Karpas-422 (cell line): ENCODE measurements at regions not wholly inside any gene's neighbourhood (a gene's known extent, or its start where the extent isn't known, plus 50 kb on each side); places are given as distances from the start of the nearest gene placed in this dataset.

Experiments used
- DNase-seq: peaks from one replicate; pipeline ENCODE4 v3.0.0-alpha.2; 2015
- H2AFZ ChIP-seq: fragments of 200-600 bp; sonication (generic); 2 replicates; pipeline ENCODE4 v1.6.1; 2014; ENCODE audit warnings: antibody characterized with exemption, low read length, mixed read lengths
- H3K27ac ChIP-seq: fragments of 200-600 bp; sonication (generic); 2 replicates; pipeline ENCODE4 v1.5.1; 2014; ENCODE audit warnings: mild to moderate bottlenecking, low read length, moderate library complexity
- H3K27me3 ChIP-seq: fragments of 200-600 bp; sonication (generic); 2 replicates; pipeline ENCODE4 v1.6.1; 2014; ENCODE audit warnings: low read length, mixed read lengths
- H3K36me3 ChIP-seq: fragments of 200-600 bp; sonication (generic); 2 replicates; pipeline ENCODE4 v1.6.1; 2014; ENCODE audit warnings: low read length, mixed read lengths; ENCODE audit not compliant: insufficient read depth
- H3K4me1 ChIP-seq: fragments of 200-600 bp; sonication (generic); 2 replicates; pipeline ENCODE4 v1.6.1; 2014; ENCODE audit warnings: mild to moderate bottlenecking, low read length, mixed read lengths
- H3K4me2 ChIP-seq: fragments of 200-600 bp; sonication (generic); 2 replicates; pipeline ENCODE4 v1.6.1; 2014; ENCODE audit warnings: low read length, low read depth, mild to moderate bottlenecking; ENCODE audit not compliant: poor library complexity, severe bottlenecking
- H3K4me3 ChIP-seq: fragments of 200-600 bp; sonication (generic); 2 replicates; pipeline ENCODE4 v1.5.1; 2014; ENCODE audit warnings: mild to moderate bottlenecking, antibody characterized with exemption, low read length, mixed read lengths
- H3K79me2 ChIP-seq: fragments of 200-600 bp; sonication (generic); 2 replicates; pipeline ENCODE4 v1.6.1; 2014; ENCODE audit warnings: mild to moderate bottlenecking, low read length, mixed read lengths
- H3K9ac ChIP-seq: fragments of 200-600 bp; sonication (generic); 2 replicates; pipeline ENCODE4 v1.6.0; 2014; ENCODE audit warnings: low read length
- H3K9me2 ChIP-seq: fragments of 200-600 bp; sonication (generic), shearing (Covaris generic); replicated peaks from 2 replicates; pipeline ENCODE4 v1.6.0; 2014; ENCODE audit warnings: mild to moderate bottlenecking, low read length, moderate library complexity; ENCODE audit not compliant: insufficient read depth
- H3K9me3 ChIP-seq: fragments of 300-700, 200-600 bp; sonication (generic); 2 replicates; pipeline ENCODE4 v1.6.1; 2014; ENCODE audit warnings: low read length, mixed read lengths
- H4K20me1 ChIP-seq: fragments of 200-600 bp; sonication (generic); 2 replicates; pipeline ENCODE4 v1.6.1; 2014; ENCODE audit warnings: mild to moderate bottlenecking, antibody characterized with exemption, low read length, low read depth; ENCODE audit not compliant: insufficient read depth

DNA sequence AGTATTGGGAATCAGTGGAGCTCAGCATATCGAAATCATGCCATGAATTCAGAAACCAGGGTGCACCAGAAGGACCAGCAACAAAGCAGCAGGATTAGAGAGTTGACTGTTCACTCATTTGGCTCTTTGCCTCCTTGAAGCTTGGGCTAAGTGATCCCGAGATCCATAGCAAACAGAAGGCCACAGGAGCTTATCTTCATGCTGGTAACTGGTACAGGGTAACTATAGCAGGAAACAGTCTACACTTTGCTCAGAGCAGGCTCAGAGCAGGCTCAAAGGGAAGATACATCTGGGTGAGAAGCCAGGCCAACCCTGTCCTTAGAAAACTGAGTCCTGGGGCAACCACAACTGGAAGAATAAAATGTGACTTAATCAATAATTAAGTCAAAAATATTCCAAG is 111.1 kb downstream of the GRIN2B start:
- H3K79me2 ChIP-seq: no peaks in the 10 kb centered on the region
- no peaks in the 10 kb centered on the region for H3K36me3 ChIP-seq
- H3K9me2 ChIP-seq: no peaks in the 10 kb centered on the region
- H3K27me3 ChIP-seq: no peaks in the 10 kb centered on the region
- no peak overlapping the region for H3K9ac ChIP-seq
- no peak overlapping the region for H2AFZ ChIP-seq
- H3K4me2 ChIP-seq: no peak overlapping the region
- no peaks in the 10 kb centered on the region for H4K20me1 ChIP-seq
- no peak overlapping the region for H3K27ac ChIP-seq
- H3K4me1 ChIP-seq: no peaks in the 10 kb centered on the region
- DNase-seq: no peak
- no peaks in the 10 kb centered on the region for H3K9me3 ChIP-seq
- H3K4me3 ChIP-seq: no peak overlapping the region

DNA sequence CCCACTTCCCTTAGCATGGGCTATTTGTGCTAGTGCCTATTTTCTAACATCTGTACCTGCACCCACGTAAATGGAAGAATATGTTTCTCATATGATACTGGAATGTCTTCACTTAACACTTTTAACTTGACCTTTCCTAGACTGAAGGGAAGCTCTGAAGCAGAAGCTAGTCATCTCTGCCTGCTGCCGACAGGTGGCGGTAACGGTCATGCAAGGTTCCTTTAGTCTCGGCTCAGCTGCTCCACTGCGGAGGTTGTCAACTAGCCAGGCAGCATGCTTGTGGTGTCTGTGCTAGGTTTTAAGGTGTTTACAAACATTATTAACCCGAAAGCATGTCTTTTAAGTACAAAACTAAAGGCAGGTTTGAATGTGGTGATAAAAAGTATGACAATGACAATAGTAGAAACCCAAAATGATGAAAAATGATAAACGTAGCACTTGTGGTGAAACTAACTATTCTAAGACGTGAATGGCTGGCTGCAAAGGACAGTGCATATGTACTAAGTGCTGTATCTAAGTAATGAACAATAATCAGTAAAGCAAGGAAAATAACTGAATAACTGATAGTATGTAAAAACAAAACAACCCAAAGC is 117.2 kb downstream of the GRIN2B start:
- no peaks in the 10 kb centered on the region for H3K27me3 ChIP-seq
- no peak overlapping the region for H3K4me3 ChIP-seq
- H3K9me2 ChIP-seq: no peaks in the 10 kb centered on the region
- H2AFZ ChIP-seq: no peak overlapping the region
- no peaks in the 10 kb centered on the region for H4K20me1 ChIP-seq
- no peak overlapping the region for H3K4me2 ChIP-seq
- H3K9ac ChIP-seq: no peak overlapping the region
- peak; percentile 90 for DNase-seq
- peaks cover 7% of the 10 kb centered on the region for H3K4me1 ChIP-seq
- no peaks in the 10 kb centered on the region for H3K36me3 ChIP-seq
- H3K79me2 ChIP-seq: no peaks in the 10 kb centered on the region
- H3K9me3 ChIP-seq: no peaks in the 10 kb centered on the region
- H3K27ac ChIP-seq: no peak overlapping the region

DNA sequence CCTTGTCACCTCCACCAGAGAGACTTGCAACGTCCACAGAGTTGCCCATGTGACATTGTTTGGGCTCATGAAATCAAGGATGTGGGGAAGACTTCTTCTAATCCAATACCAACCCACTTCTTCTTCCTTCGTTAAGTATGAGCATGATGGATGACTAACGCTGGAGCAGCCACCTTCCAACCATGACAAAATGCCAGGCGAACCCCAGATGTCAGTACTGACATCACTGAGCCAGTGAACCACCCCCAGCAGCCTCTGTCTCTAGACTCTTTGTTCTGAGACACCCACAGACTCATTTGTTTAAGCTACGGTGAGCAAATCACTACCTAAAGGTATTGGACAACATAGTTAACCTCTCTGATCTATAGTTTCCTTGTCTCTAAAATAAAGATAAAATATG is 123.7 kb downstream of the GRIN2B start:
- Histone ChIP-seq H3K9ac (no peak overlapping the region), H3K4me1 (peaks cover 7% of the 10 kb centered on the region), H2AFZ (no peak overlapping the region), H4K20me1 (no peaks in the 10 kb centered on the region), H3K36me3 (no peaks in the 10 kb centered on the region), H3K9me3 (no peaks in the 10 kb centered on the region), H3K4me3 (no peak overlapping the region), H3K27ac (no peak overlapping the region), H3K27me3 (no peaks in the 10 kb centered on the region), H3K4me2 (no peak overlapping the region), H3K9me2 (no peaks in the 10 kb centered on the region), H3K79me2 (no peaks in the 10 kb centered on the region)
- no peak for DNase-seq

DNA sequence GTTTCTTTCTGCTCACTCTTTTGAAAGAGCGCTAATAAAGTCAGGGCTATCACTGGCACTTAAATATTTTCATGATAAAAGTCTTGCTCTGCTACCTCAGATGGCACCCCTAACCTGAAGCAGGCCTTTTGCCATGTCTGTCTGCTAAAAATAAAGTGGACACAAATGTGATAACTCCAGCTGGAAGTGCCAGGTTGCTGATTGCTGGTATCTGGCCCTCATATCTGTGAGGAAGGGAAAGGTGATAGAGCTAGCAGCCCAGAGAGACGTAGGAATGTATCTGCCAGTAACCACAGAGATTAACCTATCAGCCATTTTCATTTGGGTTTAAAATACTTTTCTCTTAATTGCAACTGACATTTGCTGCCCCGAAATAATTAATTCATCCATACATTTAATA is 127.9 kb downstream of the GRIN2B start:
- no peak for DNase-seq
- Histone ChIP-seq H3K9ac (no peak overlapping the region), H3K9me3 (no peaks in the 10 kb centered on the region), H3K27ac (no peak overlapping the region), H2AFZ (no peak overlapping the region), H3K79me2 (no peaks in the 10 kb centered on the region), H3K36me3 (no peaks in the 10 kb centered on the region), H3K4me1 (no peaks in the 10 kb centered on the region), H4K20me1 (no peaks in the 10 kb centered on the region), H3K4me2 (no peak overlapping the region), H3K9me2 (no peaks in the 10 kb centered on the region), H3K27me3 (no peaks in the 10 kb centered on the region), H3K4me3 (no peak overlapping the region)

DNA sequence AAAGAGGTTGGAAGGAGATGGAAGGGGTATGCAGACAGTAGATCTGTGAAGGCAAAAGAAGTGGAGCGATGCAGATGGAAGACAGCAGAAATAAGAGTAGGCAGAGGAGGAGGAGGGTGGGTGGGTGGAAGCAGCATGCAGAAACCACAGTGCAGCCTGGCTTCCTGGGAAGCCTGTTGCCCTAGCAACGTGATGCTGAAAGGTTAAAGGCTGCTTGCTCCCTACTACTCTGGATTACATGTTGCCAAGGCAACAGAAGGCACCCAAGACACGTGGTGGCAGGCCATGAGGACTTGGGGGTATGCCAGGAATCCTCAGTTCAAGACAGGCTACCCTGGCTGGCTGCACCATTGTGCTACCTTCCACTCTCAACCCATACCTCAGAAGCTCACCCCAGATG is 129.6 kb downstream of the GRIN2B start:
- H3K79me2 ChIP-seq: no peaks in the 10 kb centered on the region
- no peaks in the 10 kb centered on the region for H3K27me3 ChIP-seq
- no peak overlapping the region for H3K4me3 ChIP-seq
- H2AFZ ChIP-seq: no peak overlapping the region
- no peak overlapping the region for H3K27ac ChIP-seq
- H3K36me3 ChIP-seq: no peaks in the 10 kb centered on the region
- H4K20me1 ChIP-seq: no peaks in the 10 kb centered on the region
- no peak overlapping the region for H3K9ac ChIP-seq
- no peak for DNase-seq
- no peaks in the 10 kb centered on the region for H3K4me1 ChIP-seq
- H3K9me2 ChIP-seq: no peaks in the 10 kb centered on the region
- H3K4me2 ChIP-seq: no peak overlapping the region
- H3K9me3 ChIP-seq: no peaks in the 10 kb centered on the region

GRCh38 chr12:13849456-13849855 is 131.9 kb downstream of the GRIN2B start:
- no peak overlapping the region for H3K27ac ChIP-seq
- H3K9ac ChIP-seq: no peak overlapping the region
- H3K9me3 ChIP-seq: no peaks in the 10 kb centered on the region
- H3K36me3 ChIP-seq: no peaks in the 10 kb centered on the region
- no peak overlapping the region for H3K4me3 ChIP-seq
- no peaks in the 10 kb centered on the region for H3K27me3 ChIP-seq
- H4K20me1 ChIP-seq: no peaks in the 10 kb centered on the region
- no peak overlapping the region for H2AFZ ChIP-seq
- H3K4me2 ChIP-seq: no peak overlapping the region
- no peak for DNase-seq
- no peaks in the 10 kb centered on the region for H3K79me2 ChIP-seq
- no peaks in the 10 kb centered on the region for H3K4me1 ChIP-seq
- no peaks in the 10 kb centered on the region for H3K9me2 ChIP-seq

GRCh38 chr12:13843841-13844240 is 137.6 kb downstream of the GRIN2B start:
- Histone ChIP-seq H2AFZ (no peak overlapping the region), H3K4me1 (no peaks in the 10 kb centered on the region), H3K4me2 (no peak overlapping the region), H3K9me3 (no peaks in the 10 kb centered on the region), H3K9ac (no peak overlapping the region), H3K36me3 (no peaks in the 10 kb centered on the region), H3K4me3 (no peak overlapping the region), H3K79me2 (no peaks in the 10 kb centered on the region), H3K27me3 (no peaks in the 10 kb centered on the region), H4K20me1 (no peaks in the 10 kb centered on the region), H3K27ac (no peak overlapping the region), H3K9me2 (no peaks in the 10 kb centered on the region)
- DNase-seq: no peak

DNA sequence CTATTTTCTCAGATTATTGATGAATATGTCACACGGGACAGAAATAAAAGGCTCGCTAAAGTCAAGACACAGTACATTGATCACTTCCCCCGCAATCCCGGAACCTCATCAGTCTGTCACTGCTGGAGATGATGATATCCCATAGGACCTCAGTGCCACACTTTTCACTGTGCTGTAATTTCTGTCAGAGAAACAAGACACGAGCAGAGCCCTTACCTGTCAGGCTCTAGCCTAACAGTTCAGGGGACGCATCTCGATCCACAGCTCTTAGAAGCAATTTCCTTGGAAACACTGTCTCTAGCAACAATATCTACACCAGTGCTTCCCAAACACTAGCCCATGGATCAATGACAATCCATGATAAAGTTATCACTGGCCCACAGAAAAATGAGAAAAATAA is 140.0 kb downstream of the GRIN2B start:
- H3K27me3 ChIP-seq: no peaks in the 10 kb centered on the region
- H3K27ac ChIP-seq: no peak overlapping the region
- no peak overlapping the region for H3K4me2 ChIP-seq

More for the DNA sequence above, 140.0 kb downstream of the GRIN2B start:
- H3K36me3 ChIP-seq: no peaks in the 10 kb centered on the region
- no peaks in the 10 kb centered on the region for H3K4me1 ChIP-seq
- H3K4me3 ChIP-seq: no peak overlapping the region
- H3K9ac ChIP-seq: no peak overlapping the region
- DNase-seq: no peak
- H3K79me2 ChIP-seq: no peaks in the 10 kb centered on the region
- H3K9me3 ChIP-seq: no peaks in the 10 kb centered on the region
- no peaks in the 10 kb centered on the region for H3K9me2 ChIP-seq
- H4K20me1 ChIP-seq: no peaks in the 10 kb centered on the region
- no peak overlapping the region for H2AFZ ChIP-seq
